Psoas muscle (tissue), 7 donors: ENCODE measurements at regions not wholly inside any gene's neighbourhood (a gene's known extent, or its start where the extent isn't known, plus 50 kb on each side); places are given as distances from the start of the nearest gene placed in this dataset.

Source experiments
- ATAC-seq, 4 donors: fragments of 200-7000 bp; cut with Tn5 transposase; one replicate each; pipeline ENCODE4 v1.9.1; 2020; ENCODE audit warnings: moderate library complexity in 3 of 4, mild to moderate bottlenecking in 2 of 4
- DNase-seq, 2 donors: peaks; one replicate each; pipeline ENCODE4 v3.0.0-alpha.2; 2020
- H3K27ac ChIP-seq: fragments of 200-600 bp; one replicate; pipeline ENCODE4 v1.8.0; 2022
- H3K27me3 ChIP-seq, 3 donors: fragments of 200-600 bp in 1 of 3; one replicate each; pipeline versions ENCODE4 v1.6.1 to v1.8.0; 2013 to 2022; ENCODE audit warnings: low read length in 2 of 3, mild to moderate bottlenecking in 2 of 3, moderate library complexity in 1 of 3; ENCODE audit not compliant: insufficient read depth in 3 of 3
- H3K36me3 ChIP-seq, 2 donors: fragments of 200-600 bp in 1 of 2; one replicate each; pipeline versions ENCODE4 v1.6.1 to v1.8.0; 2013 to 2022; ENCODE audit warnings: low read depth in 1 of 2, mild to moderate bottlenecking in 1 of 2, moderate library complexity in 1 of 2; ENCODE audit not compliant: insufficient read depth in 1 of 2
- H3K4me1 ChIP-seq: fragments of 200-600 bp; one replicate; pipeline ENCODE4 v1.8.0; 2022
- H3K4me3 ChIP-seq: fragments of 200-600 bp; one replicate; pipeline ENCODE4 v1.8.0; 2022; ENCODE audit warnings: mild to moderate bottlenecking
- H3K9me3 ChIP-seq: fragments of 200-600 bp; one replicate; pipeline ENCODE4 v1.8.0; 2022
- CTCF ChIP-seq: fragments of 200-600 bp; IDR thresholded peaks from one replicate; pipeline ENCODE4 v1.8.0; 2022; ENCODE audit warnings: antibody characterized with exemption
- WGBS, 3 donors: extraction: QIAGEN DNeasy Blood & Tissue Kit; methylation state at CpG; one replicate each; pipeline versions ENCODE4 v1.1.6 to v1.1.7; 2013; 5-methylcytosine and 5-hydroxymethylcytosine counted together
- intact Hi-C, 2 donors: fragments of 100-400 bp; cut with DNase I; formaldehyde crosslinking; loops; one replicate each; pipeline versions ENCODE4 v1.11.0 to v1.14.2; 2022
- donor health status: healthy with polysubstance abuse.
- donor health status: DM: no; HTN: no; CAD: no; lungs with moderate emphysema.
- donor health status: Bipolar disorder and iron deficiency.
- donor health status: healthy.
- donor health status: DM: yes; HTN: yes; CAD: no.
- donor health status: DM: no; HTN: no; CAD: no.
- donor health status: DM: yes; HTN: yes; CAD: no.

GRCh38 chr5:133866160-133866902, 102.1 kb downstream of the C5orf15 start:
- Histone ChIP-seq H3K27me3 (no peaks in the 10 kb centered on the region), H3K4me3 (no peak overlapping the region), H3K36me3 (no peaks in the 10 kb centered on the region), H3K27ac (no peak overlapping the region), H3K4me1 (peaks cover 6% of the 10 kb centered on the region), H3K9me3 (no peaks in the 10 kb centered on the region)
- WGBS, 3 donors, result 86 to 91% (median 88%) methylated on average over 12 of the region's 12 CpGs
- intact Hi-C loops, result loop anchor here in 1 of 2 donors (5.0 to 10.0 kb wide), 2 partner anchors 312 to 444 kb away; no protein-coding TSS in a partner anchor
- DNase-seq, result peak in 1 of 2 donors; percentile 32
- TF ChIP-seq CTCF, result no peak
- no peak for ATAC-seq

- DNase-seq, result no peak
- Histone ChIP-seq H3K27me3 (no peaks in the 10 kb centered on the region), H3K9me3 (no peaks in the 10 kb centered on the region), H3K27ac (no peak overlapping the region), H3K4me3 (no peak overlapping the region), H3K36me3 (no peaks in the 10 kb centered on the region), H3K4me1 (peaks cover 6% of the 10 kb centered on the region)
- TF ChIP-seq CTCF, result no peak
- 67 to 72% (median 70%) methylated on average over 5 of the region's 5 CpGs for WGBS, 3 donors
- ATAC-seq, result no peak
- intact Hi-C loops, result loop anchor here in 1 of 2 donors (5.0 to 10.0 kb wide), 2 partner anchors 310 to 443 kb away; no protein-coding TSS in a partner anchor
Observed at GRCh38 chr5:133865113-133865512, 103.3 kb downstream of the C5orf15 start.

- H3K36me3 ChIP-seq, result no peaks in the 10 kb centered on the region
- TF ChIP-seq CTCF, result no peak
- H3K4me3 ChIP-seq, result no peak overlapping the region
- no peaks in the 10 kb centered on the region for H3K27me3 ChIP-seq
- no peak overlapping the region for H3K27ac ChIP-seq
- no peaks in the 10 kb centered on the region for H3K9me3 ChIP-seq
- DNase-seq (peak in 1 of 2 donors; percentile 12), ATAC-seq (no peak)
- intact Hi-C loops, result loop anchor here in 1 of 2 donors (5.0 to 10.0 kb wide), 2 partner anchors 310 to 442 kb away; no protein-coding TSS in a partner anchor
- 80 to 87% (median 86%) methylated on average over 5 of the region's 5 CpGs for WGBS, 3 donors
- H3K4me1 ChIP-seq, result peaks cover 4% of the 10 kb centered on the region
Observed at GRCh38 chr5:133864711-133865110, 103.7 kb downstream of the C5orf15 start.

GRCh38 chr5:133863857-133864585, 104.4 kb downstream of the C5orf15 start:
- Histone ChIP-seq H3K27me3 (no peaks in the 10 kb centered on the region), H3K9me3 (no peaks in the 10 kb centered on the region), H3K27ac (no peak overlapping the region), H3K4me3 (no peak overlapping the region), H3K4me1 (no peaks in the 10 kb centered on the region), H3K36me3 (no peaks in the 10 kb centered on the region)
- intact Hi-C loops, result loop anchor here in 1 of 2 donors (10.0 kb wide), 1 partner anchor 309 kb away; no protein-coding TSS in a partner anchor
- TF ChIP-seq CTCF, result no peak
- ATAC-seq, result no peak
- peak in 1 of 2 donors; percentile 12 for DNase-seq
- WGBS, 3 donors, result 72 to 78% (median 73%) methylated on average over 11 of the region's 11 CpGs
